Endometrium (tissue), 2 donors: ENCODE measurements at regions not wholly inside any gene's neighbourhood (a gene's known extent, or its start where the extent isn't known, plus 50 kb on each side); places are given as distances from the start of the nearest gene placed in this dataset.
"Not testable (repeated sequence)": the region's sequence is repeated elsewhere in the genome, so short reads cannot be mapped to it uniquely, and the experiment has no call there.

Experiments
- FAIRE-seq: peaks from 2 replicates; lab custom pipeline; 2012; peaks lifted over from hg19 to GRCh38; lab: Jason Lieb, UNC
- donor health status: control.
- donor health status: control.

DNA sequence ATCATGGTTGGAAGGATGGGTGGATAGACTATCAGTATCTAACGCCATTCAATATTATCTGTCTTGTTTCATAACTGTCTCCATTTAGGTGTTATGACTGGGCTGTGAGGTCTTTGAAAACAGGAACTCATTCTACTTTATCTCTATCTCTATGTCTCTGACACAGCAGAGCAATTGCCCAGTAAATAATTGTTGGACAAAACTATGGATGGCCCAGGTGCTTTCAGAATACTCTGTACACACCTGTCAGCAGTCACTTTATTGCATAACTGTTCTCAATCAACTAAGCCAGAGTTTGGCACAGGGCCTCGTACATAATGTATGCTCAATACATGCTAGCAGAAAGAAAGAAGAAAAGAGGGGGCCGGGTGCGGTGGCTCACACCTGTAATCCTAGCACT lies 210.3 kb downstream of the OPA1 start:
- no peak for FAIRE-seq

DNA sequence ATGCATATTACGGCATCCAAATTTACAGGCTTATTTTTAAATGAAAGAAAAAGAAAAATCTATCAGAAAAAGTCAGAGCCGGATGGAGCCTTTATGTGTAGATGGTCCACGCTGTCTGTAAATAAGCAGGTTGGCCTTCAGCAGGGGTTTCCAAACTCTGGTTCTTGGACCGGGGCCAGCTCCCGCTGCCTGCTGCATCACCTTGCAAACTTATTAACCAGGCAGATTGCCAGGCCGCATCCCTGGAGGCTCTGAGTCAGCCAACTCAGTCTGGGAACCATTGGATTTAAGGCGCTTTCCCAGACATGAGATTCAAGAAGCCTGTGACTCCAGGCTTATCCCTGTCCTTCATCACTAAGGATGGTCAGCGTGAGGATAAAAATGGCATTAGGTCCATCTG lies 212.4 kb downstream of the OPA1 start:
- FAIRE-seq = no peak

DNA sequence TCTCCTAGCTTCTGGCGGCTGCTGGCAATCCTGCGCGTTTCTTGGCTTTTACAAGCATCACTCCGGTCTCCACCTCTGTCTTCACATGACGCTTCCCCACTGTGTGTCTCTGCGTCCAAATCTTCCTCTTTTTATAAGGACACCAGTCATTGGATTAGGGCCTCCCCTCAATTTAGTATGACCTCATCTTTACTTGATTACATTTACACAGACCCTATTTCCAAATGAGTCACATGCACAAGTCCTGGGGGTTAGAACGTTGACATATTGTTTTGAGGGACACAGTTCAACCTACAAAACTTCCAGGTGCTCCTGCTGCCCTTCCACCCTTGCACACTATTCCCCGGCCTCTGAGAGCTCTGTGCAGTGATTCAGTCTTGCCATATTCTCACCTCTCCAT lies 215.3 kb downstream of the OPA1 start:
- no peak for FAIRE-seq

DNA sequence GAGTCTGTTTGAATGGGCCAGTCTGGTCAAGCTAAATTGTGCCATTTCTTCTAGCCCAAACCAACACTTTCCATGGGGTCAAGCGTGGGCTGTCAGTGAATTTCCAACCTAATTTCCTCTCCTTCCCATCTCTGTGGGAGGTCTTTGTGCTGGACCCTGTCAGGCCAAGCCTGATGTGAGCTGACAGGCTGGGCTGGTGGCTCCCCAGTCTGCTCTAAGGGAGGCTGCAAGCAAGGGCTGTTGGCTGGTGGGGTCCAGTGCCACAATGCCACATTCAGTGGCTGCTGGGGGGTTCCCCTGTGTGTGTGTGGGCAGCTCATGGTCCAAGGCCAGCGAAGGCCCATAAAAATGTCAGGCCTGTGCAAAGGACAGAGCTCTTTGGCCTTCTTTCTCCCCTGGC lies 216.1 kb downstream of the OPA1 start:
- no peak for FAIRE-seq

DNA sequence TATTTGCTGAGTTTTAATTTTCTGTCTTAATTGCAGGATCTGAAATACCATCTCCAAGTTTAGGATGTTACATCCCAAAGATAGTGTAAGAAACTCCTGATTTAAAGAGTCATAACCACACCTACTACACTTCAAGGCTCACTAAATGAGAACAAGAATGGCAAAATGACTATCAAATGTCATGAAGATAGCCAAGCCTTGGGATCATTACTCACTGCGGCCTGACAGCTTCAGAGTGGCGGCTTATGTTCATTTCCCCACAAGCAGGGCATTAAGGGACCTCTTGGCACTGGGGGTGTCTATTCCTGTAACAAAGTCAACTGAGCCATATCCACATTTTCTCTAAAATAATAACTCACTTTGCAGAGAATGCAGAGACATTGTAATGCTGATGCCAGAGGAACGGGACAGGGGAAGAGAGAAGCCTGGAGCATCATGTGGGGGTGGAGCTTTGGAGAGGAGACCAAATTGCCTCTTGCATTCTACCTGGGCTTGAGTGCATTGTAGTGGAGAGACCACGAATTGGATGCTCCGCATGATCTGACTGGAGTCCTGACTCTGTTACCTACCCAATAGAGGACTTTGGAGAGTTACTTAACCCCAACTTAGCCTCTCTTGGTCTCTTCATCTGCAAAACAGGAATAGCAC lies 219.2 kb downstream of the OPA1 start:
- FAIRE-seq = no peak

DNA sequence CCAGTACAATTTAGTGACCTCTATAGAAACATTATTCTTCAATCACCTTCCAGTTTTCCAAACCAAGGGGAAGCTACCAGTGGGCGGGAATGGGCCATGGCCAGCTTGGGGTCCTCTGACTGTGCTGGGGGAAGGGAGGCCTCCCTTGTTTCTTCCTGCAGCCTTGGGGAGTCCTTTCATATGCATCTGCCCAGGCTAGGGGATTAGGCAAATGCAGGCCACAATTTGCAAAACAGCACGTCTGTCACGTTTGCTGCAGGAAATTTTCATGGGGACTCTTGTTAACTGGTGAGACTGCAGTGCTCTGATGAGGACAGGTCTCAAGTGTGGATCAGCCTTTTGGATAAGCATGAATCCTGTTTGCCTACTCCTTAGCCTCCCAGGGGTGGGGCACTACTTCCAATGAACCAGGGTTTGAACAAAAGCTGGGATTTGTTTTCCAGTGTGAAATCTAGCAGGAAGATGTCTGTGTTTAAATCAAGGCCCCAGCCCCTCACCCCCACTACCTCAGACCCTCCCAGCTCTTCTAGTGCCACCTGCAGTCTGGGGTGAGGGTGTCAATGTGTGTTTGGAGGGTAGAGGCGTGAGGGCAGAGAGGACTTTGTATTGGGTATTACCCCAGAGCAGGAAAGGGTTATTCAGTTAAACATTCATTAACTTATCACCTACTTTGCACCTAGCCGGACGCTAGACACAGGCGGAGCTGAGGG lies 219.9 kb downstream of the OPA1 start:
- FAIRE-seq = no peak

DNA sequence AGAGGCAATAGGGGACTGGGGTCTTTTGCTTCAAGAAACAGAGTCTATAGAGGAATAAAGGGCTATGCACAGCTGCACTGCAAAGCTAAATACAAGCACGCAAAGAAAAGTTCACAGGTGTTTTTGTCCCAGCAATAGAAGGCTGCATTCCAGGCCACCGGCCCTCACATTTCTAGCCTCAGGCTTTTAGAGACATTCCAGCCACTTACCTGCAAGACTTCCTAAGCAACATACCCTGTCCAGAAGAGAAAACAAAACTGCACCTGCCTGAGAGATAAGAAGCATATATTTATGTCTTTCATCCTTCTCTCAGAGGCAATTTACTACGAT lies 220.5 kb downstream of the OPA1 start:
- no peak for FAIRE-seq

DNA sequence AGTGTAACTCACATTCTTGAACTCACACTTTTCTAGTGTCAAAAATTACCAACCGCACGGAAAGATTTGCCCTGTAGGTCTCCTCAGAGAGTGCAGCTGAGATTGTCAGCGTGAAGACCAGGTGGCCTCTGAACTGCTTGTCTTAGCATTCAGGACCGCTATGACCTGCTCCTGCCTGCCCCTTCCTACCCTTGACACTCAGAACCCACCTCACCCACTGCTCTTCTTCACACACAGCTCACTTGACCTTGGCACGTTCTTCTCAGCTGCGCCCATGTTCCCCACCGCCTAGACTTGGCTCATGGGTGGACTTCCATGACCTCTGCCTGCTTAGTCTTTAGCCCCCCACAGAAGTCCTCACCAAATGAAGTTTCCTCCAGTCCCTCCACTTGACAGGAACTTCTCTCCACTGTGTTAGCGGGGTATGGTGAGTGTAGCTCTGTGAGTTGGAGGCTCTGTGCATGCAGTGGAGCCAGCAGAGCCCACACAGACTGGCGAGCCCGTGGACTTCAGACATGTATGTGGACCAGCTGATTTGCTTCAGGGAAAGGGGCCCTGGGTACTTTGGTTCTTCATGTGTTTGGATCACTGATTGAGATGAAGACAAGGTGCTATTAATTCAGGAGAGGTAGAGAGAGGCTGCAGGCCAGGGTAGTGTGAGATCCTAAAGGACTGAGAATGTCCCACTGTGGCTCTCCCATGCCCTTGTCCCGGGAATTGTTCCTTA lies 221.3 kb downstream of the OPA1 start:
- no peak for FAIRE-seq

DNA sequence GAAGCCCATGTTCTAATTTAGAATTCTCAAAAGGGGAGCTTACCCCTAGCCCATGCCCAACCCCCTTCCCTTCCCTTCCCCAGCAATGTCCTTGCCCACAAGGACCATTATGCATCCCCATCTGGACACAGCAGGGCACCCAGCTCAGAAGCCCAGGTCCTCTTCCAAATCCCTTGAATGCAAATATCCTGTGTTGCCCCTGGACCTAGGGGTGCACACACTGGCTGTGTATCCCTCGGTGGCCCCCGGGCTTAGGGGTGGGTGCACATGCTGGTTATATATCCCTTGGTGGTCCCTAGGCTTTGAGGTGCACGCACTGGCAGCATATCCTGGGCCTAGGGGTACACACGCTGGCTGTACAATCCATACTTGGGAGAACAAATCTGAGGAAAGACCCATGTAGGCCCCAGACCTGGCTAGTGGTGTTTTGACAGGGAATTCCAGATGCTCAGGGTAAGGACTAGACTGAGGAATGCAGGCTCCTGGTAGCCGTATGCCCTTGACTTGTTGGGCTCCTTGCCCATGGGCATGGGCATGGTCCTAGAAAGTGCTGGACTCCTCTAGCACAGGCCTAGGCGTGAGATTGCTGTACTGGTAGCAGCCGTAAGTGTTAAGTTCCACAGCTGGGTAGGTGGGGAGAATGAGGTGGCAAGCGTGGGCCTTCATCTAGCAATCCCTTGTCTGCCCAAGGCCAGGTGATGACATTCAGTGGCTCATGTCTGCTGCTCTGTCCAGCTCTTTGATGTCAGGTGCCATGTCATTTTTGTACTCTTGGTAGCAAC lies 222.4 kb downstream of the OPA1 start:
- FAIRE-seq = no peak

DNA sequence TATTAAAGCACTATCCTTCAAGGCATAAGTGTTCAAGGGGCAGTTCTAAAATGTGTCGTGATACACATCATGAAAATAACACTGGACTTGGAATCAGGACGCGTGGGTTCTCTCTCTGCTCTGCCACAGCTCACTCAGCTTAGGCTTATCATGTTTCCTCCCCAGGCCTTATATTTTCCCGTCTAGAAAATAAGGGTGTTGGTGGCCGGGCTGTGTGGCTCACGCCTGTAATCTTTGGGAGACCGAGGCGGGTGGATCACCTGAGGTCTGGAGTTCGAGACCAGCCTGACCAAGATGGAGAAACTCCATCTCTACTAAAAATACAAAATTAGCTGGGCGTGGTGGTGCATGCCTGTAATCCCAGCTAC lies 223.0 kb downstream of the OPA1 start:
- no peak for FAIRE-seq

DNA sequence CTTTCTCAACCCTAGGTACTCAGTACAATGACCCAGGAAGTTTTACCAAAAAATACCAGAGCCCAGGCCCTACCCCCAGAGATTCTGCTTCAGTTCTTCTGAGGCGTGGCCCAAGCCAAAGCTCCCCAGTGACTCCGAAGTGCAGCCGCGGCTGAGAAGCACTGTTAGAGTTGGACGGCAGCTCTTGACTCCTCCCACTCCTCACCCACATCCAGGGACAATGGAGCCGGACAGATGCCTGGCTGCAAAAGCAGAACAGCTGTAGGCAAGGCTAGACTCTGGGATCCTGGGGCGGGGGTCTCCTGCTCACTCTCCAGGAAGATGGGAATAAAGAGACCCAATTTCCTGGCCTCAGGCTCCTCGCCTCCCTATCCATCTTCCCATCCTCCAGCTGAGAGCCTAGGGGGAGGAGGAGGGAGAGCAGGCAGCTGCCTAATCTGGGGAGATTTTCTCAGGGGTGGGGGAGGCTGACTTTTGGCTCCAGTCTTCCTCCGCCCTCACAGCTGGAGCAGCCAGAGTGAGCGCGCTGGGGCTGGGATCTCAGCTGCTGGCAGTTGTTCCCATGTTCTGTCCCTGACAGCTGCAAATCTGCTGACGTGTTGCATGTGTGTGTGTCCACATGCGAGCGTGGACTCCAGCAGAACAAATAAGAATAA lies 223.8 kb downstream of the OPA1 start:
- FAIRE-seq = no peak

DNA sequence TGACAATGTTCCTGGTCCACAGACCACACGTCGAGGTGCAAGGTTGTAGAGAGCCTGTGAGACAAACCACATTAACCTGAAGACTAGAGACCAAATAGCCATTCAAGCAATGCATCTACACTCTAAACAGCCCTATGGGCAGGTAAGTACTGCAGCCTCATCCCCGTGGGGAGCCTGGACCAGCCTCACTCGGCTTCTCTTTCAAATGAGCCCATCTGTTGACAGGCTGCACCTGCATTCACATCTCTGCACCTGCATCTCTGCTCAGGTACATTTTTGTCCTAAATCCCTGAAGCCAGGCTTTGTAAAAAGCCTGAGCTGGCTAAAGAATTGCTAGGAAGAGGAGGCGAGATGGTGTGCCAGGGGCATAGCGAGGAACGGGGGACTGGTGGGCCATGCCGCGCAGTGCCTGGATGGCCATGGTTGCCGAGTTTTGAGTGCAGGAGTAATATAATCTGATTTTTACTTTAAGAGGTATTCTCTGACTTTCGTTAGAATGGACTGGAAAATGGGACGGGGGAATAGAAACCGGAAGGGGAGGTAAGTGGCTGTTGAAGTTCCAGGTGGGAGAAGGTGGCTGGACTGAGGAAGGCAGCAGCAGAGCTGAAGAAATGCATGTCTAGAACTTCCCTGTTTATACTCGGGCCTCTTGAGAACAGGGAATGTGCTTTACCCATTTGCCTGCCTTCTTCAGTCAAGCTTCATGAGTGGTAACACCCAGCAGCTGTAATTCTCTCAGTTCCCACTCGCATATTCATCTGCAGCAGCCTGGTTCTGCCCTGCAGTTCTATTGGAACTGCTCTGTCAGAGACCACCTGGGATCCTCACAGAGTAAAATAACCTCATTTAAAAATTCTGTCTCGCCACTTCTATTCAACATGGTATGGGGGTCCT lies 226.4 kb downstream of the OPA1 start:
- FAIRE-seq = no peak

DNA sequence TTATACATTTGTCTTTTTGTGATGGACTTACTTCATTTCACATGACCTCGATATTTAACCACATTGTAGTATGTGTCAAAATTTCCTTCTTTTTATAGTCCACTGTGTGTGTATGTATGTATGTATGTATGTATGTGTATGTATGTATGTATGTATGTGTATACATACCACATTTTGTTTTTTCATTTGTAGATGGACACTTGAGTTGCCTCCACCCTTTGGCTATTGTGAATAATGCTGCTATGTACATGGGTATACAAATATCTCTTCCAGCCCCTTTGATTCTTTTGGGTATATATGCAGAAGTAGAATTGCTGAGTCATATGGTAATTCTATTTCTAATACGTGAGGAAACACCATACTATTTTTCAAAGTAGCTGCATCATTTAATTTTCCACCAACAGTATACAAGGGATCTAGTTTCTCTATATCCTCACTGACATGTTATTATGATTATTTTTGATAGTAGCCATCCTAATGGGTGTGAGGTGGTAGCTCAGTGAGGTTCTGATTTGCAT lies 228.2 kb downstream of the OPA1 start:
- FAIRE-seq = no peak

DNA sequence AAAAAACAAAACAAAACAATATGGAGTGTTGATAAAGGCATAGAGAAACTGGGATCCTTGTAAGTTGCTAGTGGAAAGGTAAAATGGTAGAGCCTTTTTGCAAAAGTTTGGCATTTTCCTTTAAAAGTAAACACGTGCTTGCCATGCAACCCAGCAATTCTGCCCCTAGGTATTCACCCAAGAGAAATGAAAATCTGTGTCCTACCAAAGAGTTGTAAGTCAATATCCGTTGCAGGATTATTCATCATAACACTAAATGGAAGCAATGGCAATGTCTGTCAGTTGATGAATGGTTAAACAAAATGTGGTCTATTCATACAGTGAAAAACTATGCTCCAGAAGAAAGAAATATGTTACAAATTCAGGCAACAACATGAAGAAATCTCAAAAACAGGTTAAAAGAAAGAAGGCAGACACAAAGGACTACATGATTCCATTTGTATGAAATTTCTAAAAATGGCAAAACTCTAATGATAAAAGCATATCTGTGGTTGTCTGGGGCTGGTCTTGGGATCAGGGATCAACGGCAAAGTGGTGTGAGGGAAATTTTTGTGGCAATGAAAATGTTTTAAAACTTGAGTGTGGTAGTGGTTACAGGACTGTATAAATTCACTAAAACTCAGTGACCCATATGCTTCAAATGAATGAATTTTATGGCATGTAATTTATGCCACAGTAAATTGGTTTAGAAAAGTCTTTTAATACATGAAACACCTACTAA lies 229.6 kb downstream of the OPA1 start:
- FAIRE-seq = no peak

DNA sequence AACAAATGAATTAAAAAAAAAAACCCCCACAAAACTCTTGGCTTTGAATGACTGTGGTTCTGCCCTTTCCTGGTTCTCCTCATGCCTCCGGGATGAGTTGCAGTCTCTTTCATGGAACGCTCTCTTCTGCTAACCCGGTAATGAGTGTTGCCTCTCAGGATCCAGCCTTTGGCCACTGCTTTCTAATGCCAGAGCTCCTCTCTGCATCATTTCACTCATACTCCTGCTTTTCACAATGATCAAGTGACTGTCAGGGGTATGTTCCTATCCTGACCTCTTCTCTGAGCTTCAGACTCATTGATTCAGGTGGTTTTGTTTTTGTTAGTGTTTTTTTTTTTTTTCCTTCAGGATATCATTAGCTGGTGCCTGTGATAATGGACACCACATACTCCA lies 230.2 kb downstream of the OPA1 start:
- not testable (repeated sequence) for FAIRE-seq

DNA sequence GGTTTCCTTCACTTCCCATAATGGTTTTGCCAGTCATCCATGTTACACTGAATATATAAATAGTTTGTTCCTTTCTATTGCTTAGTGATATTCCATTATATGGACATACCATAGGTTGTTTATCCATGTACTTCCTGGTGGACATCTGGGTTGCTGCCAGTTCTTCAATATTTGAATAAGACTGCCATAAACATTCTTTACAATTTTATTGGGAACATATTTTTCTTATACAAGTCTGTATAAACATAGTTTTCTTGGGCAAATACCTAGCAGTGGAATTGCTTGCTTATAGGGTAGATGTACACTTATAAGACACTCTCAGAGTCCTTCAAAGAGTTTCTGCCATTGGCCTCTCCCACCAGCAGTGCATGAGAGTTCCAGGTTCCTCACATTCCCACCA lies 231.4 kb downstream of the OPA1 start:
- no peak for FAIRE-seq

DNA sequence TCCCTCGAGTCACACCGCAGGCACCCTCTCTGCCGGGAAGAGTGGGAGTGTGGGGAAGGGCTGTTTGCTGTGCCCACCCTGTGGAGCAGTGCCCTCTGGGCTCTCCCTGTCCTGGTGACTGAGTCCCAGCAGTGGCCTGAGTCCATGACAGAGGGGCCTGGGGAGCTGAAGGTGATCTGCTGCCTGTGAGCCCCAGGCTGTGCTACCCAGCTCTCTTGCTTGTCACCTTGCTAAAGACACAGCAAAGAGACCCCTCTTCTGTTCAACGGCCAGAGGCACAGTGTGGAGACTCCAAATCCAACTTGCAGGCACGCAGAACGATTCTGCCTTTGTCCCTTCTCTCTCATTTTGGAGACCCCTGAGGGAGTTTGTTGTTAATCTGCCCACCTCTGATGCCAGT lies 232.6 kb downstream of the OPA1 start:
- FAIRE-seq = no peak

DNA sequence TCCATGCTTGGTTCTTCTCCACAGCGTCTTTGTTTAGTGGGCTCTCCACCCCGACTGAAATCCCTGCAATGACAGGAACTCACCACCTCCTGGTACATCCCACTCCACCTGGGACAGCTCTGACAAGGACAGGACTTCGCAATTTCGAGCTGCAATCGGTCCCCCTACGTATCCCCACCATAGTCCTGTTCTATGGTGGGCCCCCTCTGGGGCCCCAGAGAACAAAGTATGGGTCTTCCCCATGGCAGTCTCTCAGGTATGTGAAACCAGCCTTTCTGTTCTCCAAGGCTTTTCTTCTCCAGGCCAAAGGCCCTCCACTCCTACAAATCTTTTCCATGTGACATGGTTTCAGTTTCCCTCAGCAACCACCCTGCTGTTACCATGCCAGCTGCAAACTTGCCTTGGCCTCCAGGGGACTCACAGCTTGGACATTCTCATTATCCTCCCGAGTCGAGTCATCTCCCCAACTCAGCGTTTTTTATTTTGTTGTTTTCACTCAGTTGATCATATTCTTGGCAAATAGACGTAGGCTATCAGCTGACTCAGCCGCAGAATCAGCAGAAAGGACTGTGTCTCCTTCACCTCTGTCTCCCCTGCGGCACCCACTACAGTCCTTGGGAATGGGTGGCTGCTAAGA lies 233.3 kb downstream of the OPA1 start:
- FAIRE-seq = no peak

DNA sequence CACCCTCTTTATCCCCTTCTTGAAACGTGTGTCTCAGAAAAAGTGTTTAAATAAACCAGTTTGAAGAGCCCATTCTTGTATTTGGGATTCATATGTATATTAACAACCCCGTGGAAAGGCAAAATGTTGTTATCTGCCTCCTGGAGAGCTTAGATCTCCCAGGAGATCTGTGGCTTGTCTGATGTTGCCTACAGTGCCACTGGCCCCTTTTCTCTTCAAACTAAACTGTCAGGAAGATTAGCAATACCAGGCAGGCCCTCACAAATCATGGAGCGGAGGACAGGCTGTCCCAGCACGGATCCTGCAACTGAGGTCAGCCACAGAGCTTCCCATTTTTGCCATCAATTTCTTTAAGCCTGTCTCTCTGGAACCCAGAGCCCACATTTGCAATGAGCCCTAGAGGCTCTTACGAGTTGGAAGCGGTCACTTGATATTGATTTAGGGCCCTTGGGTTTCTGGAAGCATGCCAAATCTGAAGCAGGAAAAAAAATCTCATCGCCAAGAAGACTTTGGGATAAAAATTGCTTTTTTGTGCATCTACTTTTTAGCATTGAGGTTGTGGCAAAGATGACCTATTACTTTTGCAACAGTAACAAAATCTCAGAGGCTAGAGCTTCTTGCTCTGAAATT lies 234.1 kb downstream of the OPA1 start:
- no peak for FAIRE-seq
